Activated CD4-positive, alpha-beta T cell treated with anti-CD3 and anti-CD28 coated beads, Interleukin-2, amount 10 ng/mL, durations not matched to agents 7 days and 5 days (primary cell): ENCODE measurements at regions not wholly inside any gene's neighbourhood (a gene's known extent, or its start where the extent isn't known, plus 50 kb on each side); places are given as distances from the start of the nearest gene placed in this dataset.

Experiments
- CTCF ChIA-PET: fragments of 350-600 bp; sonication (Branson Sonifier 250); formaldehyde crosslinking; loops from one replicate; lab custom pipeline; 2021; ENCODE audit warnings: antibody characterized with exemption; lab: Charles Lee
- POLR2A ChIA-PET: fragments of 350-600 bp; sonication (Branson Sonifier 250); formaldehyde crosslinking; loops from one replicate; lab custom pipeline; 2021; ENCODE audit warnings: antibody characterized with exemption; lab: Charles Lee
- DNase-seq: peaks from one replicate; pipeline ENCODE4 v3.0.0-alpha.2; 2020
- H3K27ac Mint-ChIP-seq: one replicate; pipeline ENCODE4 v1.8.0; 2021; ENCODE audit warnings: mild to moderate bottlenecking, moderate library complexity, mixed read lengths
- H3K27me3 Mint-ChIP-seq: one replicate; pipeline ENCODE4 v1.8.0; 2021; ENCODE audit warnings: mixed read lengths
- H3K36me3 Mint-ChIP-seq: one replicate; pipeline ENCODE4 v1.8.0; 2021; ENCODE audit warnings: low read depth, mixed read lengths
- H3K4me1 Mint-ChIP-seq: one replicate; pipeline ENCODE4 v1.8.0; 2021; ENCODE audit warnings: mixed read lengths
- H3K4me3 Mint-ChIP-seq: one replicate; pipeline ENCODE4 v1.8.0; 2021; ENCODE audit warnings: mild to moderate bottlenecking, moderate library complexity, mixed read lengths
- H3K9me3 Mint-ChIP-seq: one replicate; pipeline ENCODE4 v1.8.0; 2021; ENCODE audit warnings: mixed read lengths

DNA sequence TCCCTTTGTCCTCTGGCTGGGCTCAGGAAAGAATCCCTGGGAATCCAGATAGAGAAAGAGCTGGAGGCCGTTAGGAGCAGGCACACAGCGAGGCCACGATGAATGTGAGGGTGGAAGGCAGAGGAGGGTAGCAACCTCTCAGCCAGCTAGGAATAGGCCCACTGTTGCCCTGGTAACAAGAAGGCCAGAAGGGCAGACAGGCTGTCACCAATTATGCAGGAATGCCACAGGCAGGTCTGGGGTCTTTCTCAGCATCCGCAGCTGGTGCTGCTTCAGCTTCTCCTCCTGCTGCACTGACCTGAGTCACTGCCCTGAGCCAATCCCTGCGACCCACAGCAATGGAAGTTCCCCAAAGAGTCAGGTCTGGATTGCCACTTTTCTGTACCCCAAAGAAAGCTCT, 62.8 kb upstream of the C3orf80 start:
- Mint-ChIP-seq H3K27me3 (peaks cover 6% of the 10 kb centered on the region), H3K27ac (no peak overlapping the region), H3K36me3 (no peaks in the 10 kb centered on the region), H3K4me1 (no peaks in the 10 kb centered on the region), H3K4me3 (no peak overlapping the region), H3K9me3 (no peaks in the 10 kb centered on the region)
- ChIA-PET CTCF (interaction anchor here (1.1 kb wide), 2 partner anchors 20 to 133 kb away, joined by 4 read pairs; no protein-coding TSS in a partner anchor), POLR2A (interaction anchor here (0.6 kb wide), 1 partner anchor 131 kb away, joined by 3 read pairs; no protein-coding TSS in a partner anchor)
- no peak for DNase-seq

- POLR2A ChIA-PET: no interaction called here
- Mint-ChIP-seq H3K27me3 (peaks cover 5% of the 10 kb centered on the region), H3K4me3 (no peak overlapping the region), H3K27ac (no peak overlapping the region), H3K36me3 (no peaks in the 10 kb centered on the region), H3K4me1 (no peaks in the 10 kb centered on the region), H3K9me3 (no peaks in the 10 kb centered on the region)
- CTCF ChIA-PET: interaction anchor here (1.1 kb wide), 2 partner anchors 21 to 134 kb away, joined by 4 read pairs; no protein-coding TSS in a partner anchor
- DNase-seq: no peak
Measured at GRCh38 chr3:160163229-160163878, 61.9 kb upstream of the C3orf80 start.

- no peak for DNase-seq
- H3K27ac Mint-ChIP-seq: no peak overlapping the region
- ChIA-PET CTCF (no interaction called here), POLR2A (no interaction called here)
- no peak overlapping the region for H3K4me3 Mint-ChIP-seq
- H3K9me3 Mint-ChIP-seq: no peaks in the 10 kb centered on the region
- no peaks in the 10 kb centered on the region for H3K36me3 Mint-ChIP-seq
- H3K4me1 Mint-ChIP-seq: peaks cover 16% of the 10 kb centered on the region
- peaks cover 4% of the 10 kb centered on the region for H3K27me3 Mint-ChIP-seq
Measured at GRCh38 chr3:160168246-160168645, 57.0 kb upstream of the C3orf80 start.

GRCh38 chr3:160169139-160169976, 55.9 kb upstream of the C3orf80 start:
- H3K27ac Mint-ChIP-seq: no peak overlapping the region
- no peaks in the 10 kb centered on the region for H3K9me3 Mint-ChIP-seq
- no peak for DNase-seq
- POLR2A ChIA-PET: no interaction called here
- peaks cover 4% of the 10 kb centered on the region for H3K27me3 Mint-ChIP-seq
- CTCF ChIA-PET: no interaction called here
- no peaks in the 10 kb centered on the region for H3K36me3 Mint-ChIP-seq
- H3K4me3 Mint-ChIP-seq: no peak overlapping the region
- peaks cover 16% of the 10 kb centered on the region for H3K4me1 Mint-ChIP-seq

- Mint-ChIP-seq H3K4me3 (no peak overlapping the region), H3K27me3 (peaks cover under 1% of the 10 kb centered on the region), H3K27ac (no peak overlapping the region), H3K9me3 (no peaks in the 10 kb centered on the region), H3K4me1 (peaks cover 16% of the 10 kb centered on the region), H3K36me3 (no peaks in the 10 kb centered on the region)
- CTCF ChIA-PET: interaction anchor here (0.5 kb wide), 1 partner anchor 121 kb away, joined by 3 read pairs; no protein-coding TSS in a partner anchor
- POLR2A ChIA-PET: no interaction called here
- no peak for DNase-seq
Measured at GRCh38 chr3:160170409-160171370, 54.5 kb upstream of the C3orf80 start.

GRCh38 chr3:160171813-160172212, 53.4 kb upstream of the C3orf80 start:
- no peak overlapping the region for H3K4me3 Mint-ChIP-seq
- H3K36me3 Mint-ChIP-seq: no peaks in the 10 kb centered on the region
- DNase-seq: no peak
- no peaks in the 10 kb centered on the region for H3K27me3 Mint-ChIP-seq
- H3K9me3 Mint-ChIP-seq: no peaks in the 10 kb centered on the region
- peaks cover 16% of the 10 kb centered on the region for H3K4me1 Mint-ChIP-seq
- no peak overlapping the region for H3K27ac Mint-ChIP-seq
- ChIA-PET POLR2A (no interaction called here), CTCF (interaction anchor here (1.3 kb wide), 1 partner anchor 103 kb away, joined by 4 read pairs; no protein-coding TSS in a partner anchor)

DNA sequence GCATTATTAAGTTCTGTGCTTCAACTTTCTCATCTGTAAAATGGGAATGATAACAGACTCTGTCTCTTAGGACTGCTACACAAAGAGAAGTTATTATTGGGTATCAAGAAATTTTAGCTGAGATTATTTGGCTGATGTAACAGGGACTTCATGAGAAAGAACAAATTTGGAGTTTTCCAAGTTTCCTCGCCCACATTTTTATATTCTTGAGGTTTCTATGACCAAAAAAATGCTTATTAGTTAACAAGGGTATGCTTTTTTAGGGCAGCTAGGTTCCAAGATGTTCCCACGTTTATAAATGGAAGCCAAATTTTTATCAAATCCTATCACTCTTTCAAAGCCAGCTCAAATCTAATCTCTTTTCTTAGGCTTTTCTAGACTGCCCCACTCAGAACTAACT, 50.6 kb upstream of the C3orf80 start:
- peaks cover 16% of the 10 kb centered on the region for H3K4me1 Mint-ChIP-seq
- no peak overlapping the region for H3K4me3 Mint-ChIP-seq
- no peak for DNase-seq
- POLR2A ChIA-PET: no interaction called here
- peaks cover 3% of the 10 kb centered on the region for H3K9me3 Mint-ChIP-seq
- no peaks in the 10 kb centered on the region for H3K36me3 Mint-ChIP-seq
- CTCF ChIA-PET: no interaction called here
- peaks cover 3% of the 10 kb centered on the region for H3K27me3 Mint-ChIP-seq
- H3K27ac Mint-ChIP-seq: no peak overlapping the region
